Hepatic stellate cell (primary cell): ENCODE measurements at regions not wholly inside any gene's neighbourhood (a gene's known extent, or its start where the extent isn't known, plus 50 kb on each side); places are given as distances from the start of the nearest gene placed in this dataset.

Source experiments
- DNase-seq: peaks from one replicate; pipeline ENCODE4 v3.0.0; 2011; ENCODE audit warnings: low spot score

- peak; percentile 21 for DNase-seq
These were observed 165.3 kb downstream of the RNF152 start for GRCh38 chr18:61727241-61728193.

- no peak for DNase-seq
These were observed 168.3 kb downstream of the RNF152 start for GRCh38 chr18:61724532-61724931.

GRCh38 chr18:61722247-61722646 lies 170.6 kb downstream of the RNF152 start:
- no peak for DNase-seq

- DNase-seq, result no peak
These were observed 172.3 kb downstream of the RNF152 start for GRCh38 chr18:61720496-61720895.

- no peak for DNase-seq
These were observed 173.1 kb downstream of the RNF152 start for GRCh38 chr18:61719671-61720070.

GRCh38 chr18:61718944-61719343 lies 173.9 kb downstream of the RNF152 start:
- DNase-seq, result no peak

GRCh38 chr18:61714421-61714820 lies 178.4 kb downstream of the RNF152 start:
- no peak for DNase-seq

GRCh38 chr18:61713502-61713901 lies 179.3 kb downstream of the RNF152 start:
- no peak for DNase-seq

- DNase-seq, result no peak
These were observed 182.7 kb downstream of the RNF152 start for GRCh38 chr18:61710082-61710620.

- DNase-seq, result no peak
These were observed 186.4 kb downstream of the RNF152 start for GRCh38 chr18:61706276-61706915.

- no peak for DNase-seq
These were observed 189.3 kb downstream of the RNF152 start for GRCh38 chr18:61703508-61703907.

- DNase-seq, result peak; percentile 46
These were observed 190.8 kb downstream of the RNF152 start for GRCh38 chr18:61702007-61702406.

GRCh38 chr18:61699397-61700110 lies 193.3 kb downstream of the RNF152 start:
- no peak for DNase-seq

GRCh38 chr18:61697306-61697909 lies 195.4 kb downstream of the RNF152 start:
- DNase-seq, result no peak

- DNase-seq, result no peak
These were observed 198.6 kb downstream of the RNF152 start for GRCh38 chr18:61694236-61694635.

GRCh38 chr18:61690418-61691138 lies 202.2 kb downstream of the RNF152 start:
- DNase-seq, result no peak

- no peak for DNase-seq
These were observed 205.5 kb downstream of the RNF152 start for GRCh38 chr18:61687317-61687716.

- no peak for DNase-seq
These were observed 209.0 kb downstream of the RNF152 start for GRCh38 chr18:61683856-61684255.

GRCh38 chr18:61681065-61681464 lies 211.7 kb downstream of the RNF152 start:
- no peak for DNase-seq

GRCh38 chr18:61679836-61680235 lies 213.0 kb downstream of the RNF152 start:
- DNase-seq, result no peak

GRCh38 chr18:61677435-61677970 lies 215.3 kb downstream of the RNF152 start:
- DNase-seq, result no peak
